MM.1S (cell line): ENCODE measurements at regions not wholly inside any gene's neighbourhood (a gene's known extent, or its start where the extent isn't known, plus 50 kb on each side); places are given as distances from the start of the nearest gene placed in this dataset.

Experiments
- EZH2 ChIP-seq: fragments of 300-600 bp; sonication (generic); optimal IDR thresholded peaks from 2 replicates; pipeline ENCODE3; 2017; ENCODE audit warnings: low read depth, mild to moderate bottlenecking, antibody characterized with exemption, low read length, mixed read lengths
- EZH2phosphoT487 ChIP-seq: fragments of 300-600 bp; sonication (generic); IDR thresholded peaks from 2 replicates; pipeline ENCODE4 v1.6.1; 2018; ENCODE audit warnings: antibody characterized with exemption, low read length
- TF ChIP-seq, protein P1 (sequence below): fragments of 300-600 bp; sonication (generic); IDR thresholded peaks from 2 replicates; pipeline ENCODE4 v1.5.1; 2016; ENCODE audit warnings: antibody characterized with exemption, low read length, mixed read lengths

DNA sequence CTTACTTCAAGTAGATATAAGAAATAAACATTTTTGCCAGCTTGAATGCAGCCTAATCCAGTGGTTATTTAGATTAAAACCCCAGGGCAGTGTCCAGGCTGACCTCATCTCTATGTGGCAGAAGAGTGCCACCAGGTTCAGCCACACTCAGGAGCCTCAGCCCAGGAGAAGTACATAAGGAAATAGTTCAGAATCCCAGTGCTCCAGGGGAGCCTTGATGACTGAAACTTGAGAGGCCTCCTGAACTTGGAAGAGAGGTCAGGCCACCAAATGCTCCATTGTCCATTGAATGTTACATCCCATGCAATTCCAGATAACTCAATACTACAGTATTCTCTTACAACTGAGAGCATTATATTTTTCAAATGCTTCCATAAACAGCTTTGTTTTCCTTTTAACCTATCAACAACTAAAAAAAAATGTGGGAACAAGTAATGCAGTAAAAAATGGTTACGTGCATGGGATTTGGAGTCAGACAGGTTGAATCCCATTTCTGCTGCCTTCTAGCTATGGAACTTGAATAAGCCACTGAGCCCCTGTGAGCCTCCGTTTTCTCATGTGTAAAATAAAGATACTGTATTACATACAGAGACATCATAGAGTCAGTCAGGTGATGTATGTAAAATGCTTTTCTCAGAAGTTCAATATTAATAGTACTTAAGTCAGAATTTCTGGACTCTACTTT lies 248.0 kb downstream of the PLPP3 start:
- TF ChIP-seq EZH2 (no peak), EZH2phosphoT487 (no peak)
- TF ChIP-seq, protein P1, sequence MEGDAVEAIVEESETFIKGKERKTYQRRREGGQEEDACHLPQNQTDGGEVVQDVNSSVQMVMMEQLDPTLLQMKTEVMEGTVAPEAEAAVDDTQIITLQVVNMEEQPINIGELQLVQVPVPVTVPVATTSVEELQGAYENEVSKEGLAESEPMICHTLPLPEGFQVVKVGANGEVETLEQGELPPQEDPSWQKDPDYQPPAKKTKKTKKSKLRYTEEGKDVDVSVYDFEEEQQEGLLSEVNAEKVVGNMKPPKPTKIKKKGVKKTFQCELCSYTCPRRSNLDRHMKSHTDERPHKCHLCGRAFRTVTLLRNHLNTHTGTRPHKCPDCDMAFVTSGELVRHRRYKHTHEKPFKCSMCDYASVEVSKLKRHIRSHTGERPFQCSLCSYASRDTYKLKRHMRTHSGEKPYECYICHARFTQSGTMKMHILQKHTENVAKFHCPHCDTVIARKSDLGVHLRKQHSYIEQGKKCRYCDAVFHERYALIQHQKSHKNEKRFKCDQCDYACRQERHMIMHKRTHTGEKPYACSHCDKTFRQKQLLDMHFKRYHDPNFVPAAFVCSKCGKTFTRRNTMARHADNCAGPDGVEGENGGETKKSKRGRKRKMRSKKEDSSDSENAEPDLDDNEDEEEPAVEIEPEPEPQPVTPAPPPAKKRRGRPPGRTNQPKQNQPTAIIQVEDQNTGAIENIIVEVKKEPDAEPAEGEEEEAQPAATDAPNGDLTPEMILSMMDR = no peak
